SK-N-MC (cell line): ENCODE measurements at regions not wholly inside any gene's neighbourhood (a gene's known extent, or its start where the extent isn't known, plus 50 kb on each side); places are given as distances from the start of the nearest gene placed in this dataset.

Source experiments
- EZH2 ChIP-seq: fragments of 200-600 bp; sonication (generic); IDR thresholded peaks from one replicate; pipeline ENCODE4 v1.6.1; 2017; ENCODE audit warnings: antibody characterized with exemption
- POLR2AphosphoS5 ChIP-seq: IDR thresholded peaks from 2 replicates; pipeline ENCODE4 v1.6.1; 2012; ENCODE audit warnings: mild to moderate bottlenecking, low read depth, low read length, borderline replicate concordance

DNA sequence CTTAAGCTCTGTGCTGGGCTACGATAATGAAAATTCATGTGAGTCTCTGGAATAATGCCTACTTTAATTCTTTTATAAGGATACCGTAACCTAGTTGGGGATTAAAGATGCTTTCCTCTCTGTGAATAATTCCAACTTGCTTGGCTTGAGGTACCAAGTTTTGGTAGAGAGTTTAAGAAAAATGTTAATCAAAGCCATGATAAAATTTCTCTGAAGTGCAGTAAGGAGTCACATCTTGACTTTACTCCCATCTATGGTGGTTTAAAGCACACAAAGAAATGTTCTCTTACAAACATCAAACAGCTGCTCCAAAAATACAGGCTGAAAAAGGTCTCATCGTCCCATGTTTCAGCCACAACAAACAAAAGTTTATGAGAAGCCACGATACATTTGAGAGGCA lies 284.8 kb upstream of the TBX3 start:
- TF ChIP-seq EZH2 (no peak), POLR2AphosphoS5 (no peak)
